HS-5 (cell line): ENCODE measurements at regions not wholly inside any gene's neighbourhood (a gene's known extent, or its start where the extent isn't known, plus 50 kb on each side); places are given as distances from the start of the nearest gene placed in this dataset.
"Not testable (repeated sequence)": the region's sequence is repeated elsewhere in the genome, so short reads cannot be mapped to it uniquely, and the experiment has no call there.

Experiments
- DNase-seq: peaks from one replicate; pipeline ENCODE4 v3.0.0-alpha.2; 2012; ENCODE audit warnings: low read depth

DNA sequence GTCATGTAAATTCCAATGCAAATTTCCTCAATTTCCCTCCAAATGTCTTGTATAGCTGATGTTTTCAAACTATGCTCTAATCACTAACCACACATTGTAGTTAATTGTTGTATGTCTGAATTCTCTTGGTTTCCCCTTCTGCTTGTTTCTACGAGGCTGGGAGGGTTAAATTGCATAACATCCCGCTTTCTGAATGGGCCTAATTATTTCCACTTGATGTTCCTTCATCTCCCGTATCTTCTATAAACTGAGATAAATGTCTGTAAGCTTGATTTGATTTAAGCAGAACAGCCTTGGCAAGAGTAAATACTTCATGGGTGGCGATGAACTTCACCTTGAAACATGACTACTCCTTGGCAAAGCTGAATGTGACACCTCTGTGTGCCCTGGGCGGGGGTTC is 72.2 kb downstream of the SERINC2 start:
- no peak for DNase-seq

DNA sequence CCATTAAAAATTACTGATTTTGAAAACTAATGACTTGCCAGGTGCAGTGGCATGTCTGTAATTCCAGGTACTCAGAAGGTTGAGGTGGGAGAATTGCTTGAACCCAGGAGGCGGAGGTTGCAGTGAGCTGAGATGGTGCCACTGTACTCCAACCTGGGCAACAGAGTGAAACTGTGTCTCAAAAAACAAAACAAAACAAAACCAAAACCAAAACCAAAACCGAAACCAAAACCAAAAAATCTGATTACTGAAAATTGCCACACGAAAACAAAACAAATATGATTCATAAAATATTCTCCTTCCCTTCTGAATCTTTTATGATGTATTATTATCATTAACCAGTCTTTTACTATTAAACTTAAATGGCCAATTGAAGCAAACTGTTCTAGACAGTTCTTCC is 74.1 kb downstream of the SERINC2 start:
- DNase-seq = no peak

DNA sequence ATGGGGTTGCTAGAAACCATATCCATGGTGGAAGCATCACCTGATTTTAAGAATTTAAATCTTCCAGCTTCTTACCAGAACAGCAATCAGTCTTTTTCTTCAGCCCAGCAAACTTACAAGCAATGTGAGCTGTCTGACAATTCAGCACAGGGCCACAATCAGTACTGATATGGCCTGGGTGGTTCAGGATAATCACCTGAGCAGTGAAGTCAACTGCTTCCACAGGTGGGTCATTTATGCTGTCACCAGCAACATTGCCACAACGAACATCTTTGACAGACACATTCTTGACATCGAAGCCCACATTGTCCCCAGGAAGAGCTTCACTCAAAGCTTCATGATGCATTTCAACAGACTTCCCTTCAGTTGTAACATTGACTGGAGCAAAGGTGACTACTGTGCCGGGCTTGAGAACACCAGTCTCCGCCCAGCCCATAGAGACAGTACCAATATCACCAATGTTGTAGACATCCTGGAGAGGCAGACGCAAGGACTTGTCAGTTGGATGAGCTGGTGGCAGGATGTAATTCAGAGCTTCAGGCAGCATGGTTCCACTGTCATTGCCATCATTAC is 74.8 kb downstream of the SERINC2 start:
- no peak for DNase-seq

DNA sequence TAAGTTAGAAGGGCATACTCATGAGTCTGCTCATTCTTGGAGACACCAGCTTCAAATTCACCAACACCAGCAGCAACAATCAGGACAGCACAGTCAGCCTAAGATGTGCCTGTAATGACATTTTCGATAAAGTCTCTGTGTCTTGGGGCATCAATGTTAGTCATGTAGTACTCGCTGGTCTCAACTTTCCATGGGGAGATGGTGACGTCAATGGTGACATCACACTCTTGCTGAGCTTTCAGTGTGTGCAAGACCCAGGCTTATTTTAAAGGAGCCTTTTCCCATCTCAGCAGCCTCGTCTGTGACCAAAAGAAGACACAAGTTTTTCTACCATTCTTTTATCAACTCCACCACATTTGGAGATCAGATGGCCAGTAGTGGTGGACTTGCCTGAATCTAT is 75.5 kb downstream of the SERINC2 start:
- no peak for DNase-seq

DNA sequence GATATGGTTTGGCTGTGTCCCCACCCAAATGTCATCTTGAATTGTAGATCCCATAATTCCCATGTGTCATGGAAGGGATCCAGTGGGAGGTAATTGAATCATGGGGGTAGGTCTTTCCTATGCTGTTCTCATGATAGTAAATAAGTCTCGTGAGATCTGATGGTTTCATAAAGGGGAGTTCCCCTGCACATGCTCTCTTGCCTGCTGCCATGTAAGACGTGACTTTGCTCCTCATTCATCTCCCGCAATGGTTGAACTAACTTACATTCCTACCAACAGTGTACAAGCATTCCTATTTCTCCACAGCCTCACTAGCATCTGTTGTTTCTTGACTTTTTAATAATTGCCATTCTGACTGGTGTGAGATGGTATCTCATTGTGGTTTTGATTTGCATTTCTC is 76.6 kb downstream of the SERINC2 start:
- not testable (repeated sequence) for DNase-seq

DNA sequence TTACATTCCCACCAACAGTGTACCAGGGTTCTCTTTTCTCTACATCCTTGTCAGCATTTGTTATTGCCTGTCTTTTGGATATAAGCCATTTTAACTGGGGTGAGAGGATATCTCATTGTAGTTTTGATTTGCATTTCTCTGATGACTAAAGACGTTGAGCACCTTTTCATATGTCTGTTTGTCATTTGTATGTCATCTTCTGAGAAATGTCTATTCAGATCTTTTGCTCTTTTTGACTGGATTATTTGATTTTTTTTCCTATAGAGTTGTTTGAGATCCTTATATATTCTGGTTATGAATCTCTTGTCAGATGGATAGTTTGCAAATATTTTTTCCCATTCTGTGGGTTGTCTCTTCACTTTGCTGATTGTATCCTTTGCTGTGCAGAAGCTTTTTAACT is 77.6 kb downstream of the SERINC2 start:
- DNase-seq = not testable (repeated sequence)

DNA sequence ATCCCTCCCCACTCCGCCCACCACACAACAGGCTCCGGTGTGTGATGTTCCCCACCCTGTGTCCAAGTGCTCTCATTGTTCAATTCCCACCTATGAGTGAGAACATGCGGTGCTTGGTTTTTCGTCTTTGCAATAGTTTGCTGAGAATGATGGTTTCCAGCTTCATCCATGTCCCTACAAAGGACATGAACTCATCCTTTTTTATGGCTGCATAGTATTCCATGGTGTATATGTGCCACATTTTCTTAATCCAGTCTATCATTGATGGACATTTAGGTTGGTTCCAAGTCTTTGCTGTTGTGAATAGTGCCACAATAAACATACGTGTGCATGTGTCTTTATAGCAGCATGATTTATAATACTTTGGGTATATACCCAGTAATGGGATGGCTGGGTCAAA is 81.0 kb upstream of the TINAGL1 start:
- not testable (repeated sequence) for DNase-seq

DNA sequence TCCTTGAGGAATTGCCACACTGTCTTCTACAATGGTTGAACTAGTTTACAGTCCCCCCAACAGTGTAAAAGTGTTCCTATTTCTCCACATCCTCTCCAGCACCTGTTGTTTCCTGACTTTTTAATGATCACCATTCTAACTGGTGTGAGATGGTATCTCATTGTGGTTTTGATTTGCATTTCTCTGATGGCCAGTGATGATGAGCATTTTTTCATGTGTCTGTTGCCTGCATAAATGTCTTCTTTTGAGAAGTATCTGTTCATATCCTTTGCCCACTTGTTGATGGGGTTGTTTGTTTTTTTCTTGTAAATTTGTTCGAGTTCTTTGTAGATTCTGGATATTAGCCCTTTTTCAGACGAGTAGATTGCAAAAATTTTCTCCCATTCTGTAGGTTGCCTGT is 80.5 kb upstream of the TINAGL1 start:
- not testable (repeated sequence) for DNase-seq

DNA sequence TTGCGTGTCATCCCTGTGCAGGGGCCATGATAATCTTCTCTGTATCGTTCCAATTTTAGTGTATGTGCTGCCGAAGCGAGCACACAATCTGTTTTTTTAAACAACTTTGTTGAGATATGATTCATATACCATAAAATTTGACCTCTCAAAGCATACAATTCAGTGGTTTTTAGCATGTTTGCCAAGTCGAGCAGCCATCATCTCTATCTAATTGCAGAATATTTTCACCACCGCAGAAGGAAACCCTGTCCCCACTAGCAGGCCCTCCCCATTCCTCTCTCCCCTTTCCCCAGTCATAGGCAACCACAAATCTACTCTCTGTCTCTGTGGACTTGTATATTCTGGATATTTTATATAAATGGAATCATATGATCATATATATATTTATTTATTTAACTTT is 78.7 kb upstream of the TINAGL1 start:
- DNase-seq = peak; percentile 54

DNA sequence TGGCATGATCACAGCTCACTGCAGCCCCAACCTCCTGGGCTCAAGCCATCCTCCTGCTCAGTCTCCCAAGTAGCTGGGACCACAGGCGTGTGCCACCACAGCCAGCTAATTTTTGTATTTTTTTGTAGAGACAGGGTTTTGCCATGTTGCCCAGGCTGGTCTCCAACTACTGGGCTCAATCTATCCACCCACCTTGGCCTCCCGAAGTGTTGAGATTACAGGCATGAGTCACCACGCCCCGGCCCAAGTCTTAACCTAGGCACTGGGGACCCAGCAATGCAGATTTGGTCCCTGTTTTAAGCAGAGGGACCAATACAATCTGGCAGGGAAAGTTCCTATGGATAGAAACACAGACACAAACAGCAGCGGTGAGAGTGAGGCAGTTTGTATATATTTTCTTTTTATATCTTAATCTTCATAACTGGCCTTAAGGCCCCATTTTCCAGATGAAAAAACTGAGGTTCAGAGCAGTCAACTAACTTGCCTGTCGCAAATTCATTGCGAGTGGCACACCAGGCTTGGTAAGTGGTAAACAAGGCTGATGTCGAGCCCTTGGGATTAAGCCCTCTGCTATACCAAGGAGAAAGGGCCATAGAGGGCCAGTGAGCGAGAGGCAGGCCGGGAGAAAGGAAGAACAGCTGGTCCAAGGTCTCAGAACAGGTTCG is 77.8 kb upstream of the TINAGL1 start:
- no peak for DNase-seq

DNA sequence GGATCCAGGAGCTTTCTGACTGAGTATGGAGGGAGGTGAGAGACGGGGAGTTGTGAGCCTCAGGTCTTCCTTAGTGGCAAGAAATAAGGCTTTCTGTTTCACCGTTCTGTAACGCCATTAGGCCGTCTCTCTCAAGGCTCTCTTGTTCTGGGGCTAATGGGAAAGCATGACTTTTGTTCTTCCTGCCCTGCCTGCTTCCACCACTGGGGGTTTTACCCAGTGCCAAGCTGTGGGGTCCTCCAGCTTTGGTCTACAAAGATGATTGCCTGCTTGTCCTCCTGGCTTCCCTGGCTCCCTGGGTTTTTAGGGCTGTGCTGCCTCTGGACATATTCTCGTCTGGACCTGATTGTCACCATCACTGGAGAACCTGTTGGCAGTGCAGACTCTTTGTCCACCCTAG is 74.8 kb upstream of the TINAGL1 start:
- DNase-seq = no peak

DNA sequence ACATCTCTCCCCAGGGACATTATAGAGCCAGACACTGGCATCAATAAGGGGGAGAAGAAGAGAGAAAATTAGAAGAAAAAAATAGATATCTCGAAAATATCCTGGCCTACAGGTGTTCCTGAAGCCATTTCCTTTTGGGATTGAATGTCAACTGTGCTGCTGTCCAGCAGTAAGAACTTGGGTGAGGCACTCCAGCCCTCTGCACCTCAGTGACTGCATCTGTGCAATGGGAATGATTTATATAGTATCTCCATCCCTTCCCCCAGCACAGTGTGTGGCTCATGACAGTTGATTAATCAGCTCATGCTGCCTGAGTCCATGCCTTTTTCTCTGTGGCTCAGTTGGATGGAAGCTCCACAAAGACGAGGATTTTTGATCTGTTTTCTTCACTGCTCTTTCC is 74.1 kb upstream of the TINAGL1 start:
- DNase-seq = no peak

DNA sequence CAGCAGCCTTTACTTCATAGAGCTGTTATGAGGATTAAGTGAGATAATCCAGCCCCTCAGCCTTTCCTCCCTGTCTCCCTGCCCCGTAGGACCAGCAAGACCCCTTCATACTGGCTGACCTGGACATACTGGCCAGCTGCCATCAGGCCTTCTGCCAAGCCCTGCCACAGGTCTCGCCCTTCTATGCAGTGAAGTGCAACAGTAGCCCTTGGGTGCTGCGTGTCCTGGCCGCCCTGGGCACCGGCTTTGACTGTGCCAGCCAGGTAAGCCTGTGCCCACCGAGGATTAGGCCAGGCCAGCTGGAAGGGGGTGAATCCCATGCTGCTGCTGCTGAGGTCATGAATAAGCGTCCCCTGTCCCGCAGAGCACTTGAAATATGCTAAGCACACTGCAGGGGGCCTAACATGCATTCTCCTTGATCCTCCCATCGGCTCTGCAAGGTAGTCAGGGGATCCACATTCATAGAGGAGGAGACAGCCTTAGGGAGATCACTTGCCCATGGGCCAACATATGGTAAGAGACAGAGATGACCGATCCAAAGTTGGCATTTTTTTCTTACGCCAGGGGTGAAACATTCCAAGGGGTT is 73.3 kb upstream of the TINAGL1 start:
- no peak for DNase-seq

DNA sequence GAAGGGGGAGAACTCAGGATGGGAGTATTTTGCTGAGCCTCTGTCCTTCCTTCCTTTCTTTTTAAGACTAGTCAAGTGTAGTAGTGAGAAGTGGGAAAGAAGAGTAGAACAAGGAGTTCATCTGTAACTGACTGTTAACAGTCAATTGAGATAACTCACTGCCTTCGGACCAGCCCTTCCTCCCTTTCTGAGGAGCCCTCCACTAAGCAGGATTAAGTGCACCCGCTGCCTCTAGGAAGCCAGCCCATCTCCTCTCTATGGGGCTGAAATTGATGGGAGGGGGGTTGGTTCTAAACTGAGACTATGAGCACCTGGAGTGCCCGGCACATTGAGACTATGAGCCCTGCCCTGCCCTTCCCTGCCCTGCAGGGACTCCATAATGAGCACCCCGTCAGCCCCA is 72.7 kb upstream of the TINAGL1 start:
- no peak for DNase-seq

DNA sequence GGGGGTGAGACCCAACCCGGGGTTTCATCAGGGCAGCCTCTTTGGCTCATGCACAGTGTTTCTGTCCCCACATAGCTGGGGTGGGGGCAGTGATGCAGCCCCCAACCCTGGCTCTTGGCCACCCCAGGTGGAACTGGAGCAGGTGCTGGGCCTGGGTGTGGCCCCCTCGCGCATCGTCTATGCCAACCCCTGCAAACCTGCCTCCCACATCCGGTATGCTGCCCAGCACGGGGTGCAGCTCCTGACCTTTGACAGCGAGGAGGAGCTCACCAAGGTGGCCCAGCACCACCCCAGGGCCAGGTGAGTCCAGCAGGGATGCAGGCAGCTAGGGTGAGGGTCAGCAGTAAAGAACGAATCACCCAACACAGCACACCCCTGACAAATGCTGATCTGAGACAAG is 72.3 kb upstream of the TINAGL1 start:
- DNase-seq = no peak

DNA sequence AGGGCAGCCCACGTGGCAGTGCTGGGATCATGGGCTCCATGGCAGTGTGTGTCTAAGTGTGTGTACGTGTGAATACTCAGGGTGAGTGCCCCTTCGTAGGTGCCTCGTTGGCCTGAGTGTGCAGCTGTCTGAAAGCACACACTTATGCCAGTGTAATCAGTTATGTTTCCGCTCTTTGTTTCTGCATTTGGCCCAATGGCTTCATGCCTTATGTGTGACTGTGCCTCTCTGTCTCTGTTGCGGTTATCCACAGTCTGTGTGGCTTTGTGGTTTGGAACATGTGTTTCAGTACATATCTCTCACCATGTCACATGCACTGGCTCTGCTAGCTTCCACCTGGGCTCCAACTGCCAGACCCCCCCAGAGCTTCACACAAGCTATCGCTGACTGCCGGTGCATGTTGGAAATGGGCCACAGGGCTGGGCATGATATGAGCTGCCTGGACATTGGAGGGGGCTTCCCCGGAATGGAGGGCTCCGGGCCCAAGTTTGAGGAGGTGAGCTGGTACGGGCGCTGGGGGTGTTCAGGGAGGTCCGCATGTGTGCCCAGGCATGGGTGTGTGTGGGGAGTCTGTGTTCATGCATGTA is 70.3 kb upstream of the TINAGL1 start:
- no peak for DNase-seq

DNA sequence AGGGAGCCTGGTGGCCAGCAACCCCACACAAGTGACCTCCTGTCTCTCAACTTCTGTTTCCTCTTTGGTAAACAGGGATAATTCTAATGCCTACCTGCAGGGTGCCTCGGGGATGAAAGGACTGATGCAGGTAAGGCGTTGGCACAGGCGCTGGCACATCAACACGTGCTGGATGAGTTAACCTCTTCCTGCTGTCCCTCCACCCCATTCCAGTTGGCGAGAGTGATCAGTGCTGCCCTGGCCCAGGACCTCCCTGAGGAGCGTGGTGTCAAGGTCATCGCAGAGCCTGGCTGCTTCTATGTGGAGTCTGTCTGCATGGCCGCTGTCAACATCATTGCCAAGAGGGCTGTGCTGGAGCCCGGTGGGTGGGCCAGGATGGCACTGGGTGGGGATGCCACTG is 69.1 kb upstream of the TINAGL1 start:
- no peak for DNase-seq

DNA sequence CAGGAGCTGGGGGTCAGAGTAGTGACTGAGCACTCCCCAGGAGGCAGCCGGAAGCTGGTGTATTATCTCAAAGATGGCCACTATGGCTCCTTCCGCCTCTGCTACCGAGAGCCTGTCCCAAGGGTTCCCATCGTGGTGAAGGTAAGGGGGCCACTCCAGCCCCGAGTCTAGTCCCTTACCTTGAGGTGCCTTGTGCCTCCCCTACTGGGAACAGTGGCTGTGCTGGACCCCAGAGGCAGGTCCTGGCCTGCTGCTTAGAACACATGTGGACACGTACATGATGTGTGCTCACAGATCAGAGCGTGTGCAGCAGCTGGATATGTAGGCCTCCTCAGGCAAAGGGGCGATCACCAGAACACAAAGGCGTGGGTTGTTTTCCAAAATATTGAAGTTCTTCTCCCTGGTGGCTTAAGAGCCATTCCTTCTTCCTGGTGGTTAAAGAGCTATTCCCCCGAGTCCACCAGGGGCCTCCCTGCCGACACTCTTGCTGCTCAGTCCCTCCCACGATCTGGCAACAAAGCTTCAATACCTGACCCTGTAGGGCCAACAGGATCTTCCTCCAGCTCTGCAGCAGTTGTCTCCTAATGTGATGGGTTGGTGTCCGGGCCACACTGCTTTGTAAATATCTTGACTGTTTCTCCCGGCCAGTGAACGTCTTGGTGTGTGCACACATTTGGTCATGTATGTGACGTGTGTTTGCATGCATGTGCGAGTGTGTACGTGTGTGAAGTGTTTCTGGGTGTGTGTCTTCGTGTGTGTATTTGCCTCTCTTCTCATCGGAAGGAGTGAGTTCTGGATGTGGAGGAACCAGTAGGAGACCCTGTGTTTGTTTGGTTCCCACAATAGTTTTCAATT is 68.4 kb upstream of the TINAGL1 start:
- DNase-seq = no peak

DNA sequence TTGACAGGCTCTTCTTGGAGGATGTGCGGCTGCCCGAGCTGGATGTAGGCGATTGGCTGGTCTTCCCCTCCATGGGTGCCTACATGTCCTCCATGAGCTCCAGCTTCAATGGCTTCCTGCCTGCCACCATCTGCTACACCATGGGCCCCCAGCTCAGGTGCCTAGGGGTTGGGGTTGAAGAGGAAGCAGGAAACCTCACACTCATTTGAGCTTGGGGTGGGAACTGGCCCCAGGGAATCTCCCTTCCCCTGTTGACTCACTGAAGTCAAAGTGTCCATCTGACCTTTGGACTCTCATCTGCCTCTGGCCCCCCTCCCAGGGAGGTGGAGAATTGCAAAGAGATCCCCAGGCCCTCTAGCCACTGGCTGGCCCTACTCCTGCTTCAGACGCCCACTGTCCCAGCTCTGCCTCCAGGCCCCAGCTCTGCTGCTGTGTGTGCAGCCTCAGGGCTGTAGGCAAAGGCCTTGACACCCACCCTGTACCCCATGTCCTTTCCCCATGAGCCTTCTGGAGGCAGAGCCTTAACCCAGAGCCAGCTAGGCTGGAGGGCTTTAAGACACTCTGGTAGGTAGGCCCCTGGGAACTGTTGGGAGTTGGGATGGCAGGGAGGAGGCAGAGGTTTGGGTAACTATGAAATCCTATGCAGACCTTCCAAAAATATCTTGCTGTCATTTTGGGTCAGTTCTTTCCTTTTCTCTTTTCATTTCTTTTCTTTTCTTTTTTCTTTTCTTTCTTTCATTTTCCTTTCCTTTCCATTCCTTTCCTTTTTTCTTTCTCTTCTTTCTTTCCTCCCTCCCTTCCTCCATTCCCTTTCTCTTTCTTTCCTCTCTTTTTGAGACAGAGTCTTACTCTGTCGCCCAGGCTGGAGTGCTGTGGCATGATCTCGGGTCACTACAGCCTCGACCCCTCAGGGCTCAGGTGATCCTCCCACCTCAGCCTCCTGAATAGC is 66.9 kb upstream of the TINAGL1 start:
- DNase-seq = no peak

DNA sequence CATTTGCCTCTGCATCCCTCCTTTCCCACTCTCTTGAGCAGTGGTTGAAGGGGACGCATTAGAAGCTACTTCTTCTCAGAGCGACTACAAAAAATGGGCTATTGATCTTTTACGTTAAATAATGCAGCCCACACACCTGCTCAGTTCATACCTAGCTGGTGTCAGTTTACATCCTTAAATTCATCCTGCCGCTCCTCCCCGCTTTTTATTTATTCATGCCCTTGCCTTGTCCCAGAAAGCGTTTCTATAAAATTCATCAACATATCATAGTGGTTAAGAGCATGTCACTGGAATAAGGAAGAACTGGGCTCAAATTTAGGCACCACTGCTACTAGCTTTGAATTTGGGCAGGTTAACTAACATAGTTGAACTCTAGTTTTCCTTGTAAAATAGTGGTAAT is 66.0 kb upstream of the TINAGL1 start:
- no peak for DNase-seq
